Tibial nerve (tissue), 3 donors: ENCODE measurements at regions not wholly inside any gene's neighbourhood (a gene's known extent, or its start where the extent isn't known, plus 50 kb on each side); places are given as distances from the start of the nearest gene placed in this dataset.
"Not testable (repeated sequence)": the region's sequence is repeated elsewhere in the genome, so short reads cannot be mapped to it uniquely, and the experiment has no call there.

ENCODE experiments used
- POLR2A ChIP-seq, 2 donors: fragments of 450-650 bp; IDR thresholded peaks; one replicate each; pipeline ENCODE4 v1.6.1; 2017; ENCODE audit warnings: antibody characterized with exemption in 2 of 2, mild to moderate bottlenecking in 2 of 2, moderate library complexity in 2 of 2
- TF ChIP-seq, protein P1 (sequence below), 5 experiments: fragments of 200-600 bp in 3 of 5; fragments of 450-650 bp in 2 of 5; sonication (generic) in 3 of 5; IDR thresholded peaks; one replicate each; pipeline ENCODE4 v1.5.1; 2016 to 2019; ENCODE audit warnings: antibody characterized with exemption in 5 of 5, mild to moderate bottlenecking in 3 of 5, moderate library complexity in 2 of 5

DNA sequence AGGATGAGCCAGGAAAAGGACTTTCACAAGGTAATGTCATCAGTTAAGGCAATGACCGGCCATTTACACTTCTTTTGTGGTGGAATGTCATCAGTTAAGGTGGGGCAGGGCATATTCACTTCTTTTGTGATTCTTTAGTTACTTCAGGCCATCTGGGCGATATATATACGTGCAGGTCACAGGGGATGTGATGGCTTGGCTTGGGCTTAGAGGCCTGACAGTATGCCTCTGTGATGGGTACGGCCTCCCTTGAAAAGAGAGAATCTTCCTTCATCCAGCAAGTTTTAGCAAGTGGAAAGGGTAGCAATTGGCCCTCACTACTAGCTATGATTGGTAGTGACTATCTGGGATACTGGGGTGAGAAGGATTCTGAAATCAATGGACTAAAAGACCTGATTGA lies 456.4 kb downstream of the SHISA9 start:
- TF ChIP-seq, protein P1, sequence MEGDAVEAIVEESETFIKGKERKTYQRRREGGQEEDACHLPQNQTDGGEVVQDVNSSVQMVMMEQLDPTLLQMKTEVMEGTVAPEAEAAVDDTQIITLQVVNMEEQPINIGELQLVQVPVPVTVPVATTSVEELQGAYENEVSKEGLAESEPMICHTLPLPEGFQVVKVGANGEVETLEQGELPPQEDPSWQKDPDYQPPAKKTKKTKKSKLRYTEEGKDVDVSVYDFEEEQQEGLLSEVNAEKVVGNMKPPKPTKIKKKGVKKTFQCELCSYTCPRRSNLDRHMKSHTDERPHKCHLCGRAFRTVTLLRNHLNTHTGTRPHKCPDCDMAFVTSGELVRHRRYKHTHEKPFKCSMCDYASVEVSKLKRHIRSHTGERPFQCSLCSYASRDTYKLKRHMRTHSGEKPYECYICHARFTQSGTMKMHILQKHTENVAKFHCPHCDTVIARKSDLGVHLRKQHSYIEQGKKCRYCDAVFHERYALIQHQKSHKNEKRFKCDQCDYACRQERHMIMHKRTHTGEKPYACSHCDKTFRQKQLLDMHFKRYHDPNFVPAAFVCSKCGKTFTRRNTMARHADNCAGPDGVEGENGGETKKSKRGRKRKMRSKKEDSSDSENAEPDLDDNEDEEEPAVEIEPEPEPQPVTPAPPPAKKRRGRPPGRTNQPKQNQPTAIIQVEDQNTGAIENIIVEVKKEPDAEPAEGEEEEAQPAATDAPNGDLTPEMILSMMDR (IDR thresholded peaks at IDR 0.05): not testable (repeated sequence)
- TF ChIP-seq POLR2A (IDR thresholded peaks at IDR 0.05): not testable (repeated sequence)
